ENCODE measurements at regions not wholly inside any gene's neighbourhood (a gene's known extent, or its start where the extent isn't known, plus 50 kb on each side); places are given as distances from the start of the nearest gene placed in this dataset.

DNA sequence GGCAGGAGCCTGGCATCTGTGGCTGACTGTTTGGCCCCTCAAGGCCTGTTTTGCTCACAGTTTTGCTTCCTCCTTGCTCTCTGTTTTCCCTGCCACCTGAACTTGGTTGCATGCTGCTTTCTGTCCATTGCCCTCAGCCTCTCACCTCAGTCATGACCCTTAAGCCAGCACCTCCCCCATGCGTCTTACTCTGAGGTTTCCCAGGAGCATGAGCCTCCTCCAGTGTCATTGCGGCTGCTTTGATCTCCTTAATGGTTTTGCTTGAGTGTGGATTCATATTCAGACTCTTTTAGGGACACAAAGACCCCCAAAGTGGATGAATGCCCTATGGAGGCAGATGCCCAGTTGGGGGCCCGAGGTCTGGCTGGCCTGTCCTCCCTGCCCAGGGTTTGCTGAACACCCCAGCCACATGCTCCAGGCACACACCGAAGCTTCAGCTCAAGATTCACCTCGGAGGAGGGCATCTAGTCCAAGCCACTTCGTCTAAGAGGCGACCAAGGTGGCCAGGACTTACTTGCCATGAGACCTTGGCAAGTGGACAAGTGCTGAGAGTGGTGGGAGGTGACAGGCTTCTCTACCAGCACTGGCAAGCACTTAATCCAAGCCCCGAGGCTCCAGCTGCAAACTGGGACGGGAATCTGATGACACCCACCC, 95.4 kb upstream of the DIO3 start:
- no peaks in the 10 kb centered on the region for H3K4me1 ChIP-seq (ENCODE audit: control insufficient read depth, insufficient read depth, low read length)
- no peak overlapping the region for H3K27ac ChIP-seq (ENCODE audit: low read length)
- no peaks in the 10 kb centered on the region for H3K9me3 ChIP-seq (ENCODE audit: control insufficient read depth, insufficient read depth, low read depth, low read length)
- H3K27me3 ChIP-seq (ENCODE audit: control insufficient read depth, insufficient read depth, low read length) = no peaks in the 10 kb centered on the region
- TF ChIP-seq TCF7L2 (IDR thresholded peaks at IDR 0.05; ENCODE audit: low read depth, low read length) (no peak), POLR2AphosphoS5 (IDR thresholded peaks at IDR 0.05; ENCODE audit: low read depth, low read length) (no peak), SIN3A (IDR thresholded peaks at IDR 0.05; ENCODE audit: borderline replicate concordance, insufficient read depth, low read depth, low read length) (no peak), REST (IDR thresholded peaks at IDR 0.05; ENCODE audit: insufficient read depth in 1 of 2, low read depth in 2 of 2, low read length in 1 of 2) (no peak)
- TF ChIP-seq, protein P1, sequence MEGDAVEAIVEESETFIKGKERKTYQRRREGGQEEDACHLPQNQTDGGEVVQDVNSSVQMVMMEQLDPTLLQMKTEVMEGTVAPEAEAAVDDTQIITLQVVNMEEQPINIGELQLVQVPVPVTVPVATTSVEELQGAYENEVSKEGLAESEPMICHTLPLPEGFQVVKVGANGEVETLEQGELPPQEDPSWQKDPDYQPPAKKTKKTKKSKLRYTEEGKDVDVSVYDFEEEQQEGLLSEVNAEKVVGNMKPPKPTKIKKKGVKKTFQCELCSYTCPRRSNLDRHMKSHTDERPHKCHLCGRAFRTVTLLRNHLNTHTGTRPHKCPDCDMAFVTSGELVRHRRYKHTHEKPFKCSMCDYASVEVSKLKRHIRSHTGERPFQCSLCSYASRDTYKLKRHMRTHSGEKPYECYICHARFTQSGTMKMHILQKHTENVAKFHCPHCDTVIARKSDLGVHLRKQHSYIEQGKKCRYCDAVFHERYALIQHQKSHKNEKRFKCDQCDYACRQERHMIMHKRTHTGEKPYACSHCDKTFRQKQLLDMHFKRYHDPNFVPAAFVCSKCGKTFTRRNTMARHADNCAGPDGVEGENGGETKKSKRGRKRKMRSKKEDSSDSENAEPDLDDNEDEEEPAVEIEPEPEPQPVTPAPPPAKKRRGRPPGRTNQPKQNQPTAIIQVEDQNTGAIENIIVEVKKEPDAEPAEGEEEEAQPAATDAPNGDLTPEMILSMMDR (IDR thresholded peaks at IDR 0.05) = no peak
- in situ Hi-C loops (cut with HindIII; ENCODE audit: low pct_unique_long_range_greater_than_20kb, low sequenced_read_pairs) (no loop called here), intact Hi-C loops (cut with micrococcal nuclease; ENCODE audit: unreplicated experiment) (no loop called here)
- no peaks in the 10 kb centered on the region for H3K36me3 ChIP-seq (ENCODE audit: control insufficient read depth, insufficient read depth, low read length)
- no peak overlapping the region for H3K4me3 ChIP-seq (ENCODE audit: low read depth in 2 of 2, low read length in 2 of 2)
- ATAC-seq (no peak), DNase-seq (ENCODE audit: low read depth, low spot score) (no peak)
- CTCF ChIA-PET = no interaction called here
- POLR2A ChIA-PET = no interaction called here
- BruUV-seq (replicated peaks) = no TSS peak

DNA sequence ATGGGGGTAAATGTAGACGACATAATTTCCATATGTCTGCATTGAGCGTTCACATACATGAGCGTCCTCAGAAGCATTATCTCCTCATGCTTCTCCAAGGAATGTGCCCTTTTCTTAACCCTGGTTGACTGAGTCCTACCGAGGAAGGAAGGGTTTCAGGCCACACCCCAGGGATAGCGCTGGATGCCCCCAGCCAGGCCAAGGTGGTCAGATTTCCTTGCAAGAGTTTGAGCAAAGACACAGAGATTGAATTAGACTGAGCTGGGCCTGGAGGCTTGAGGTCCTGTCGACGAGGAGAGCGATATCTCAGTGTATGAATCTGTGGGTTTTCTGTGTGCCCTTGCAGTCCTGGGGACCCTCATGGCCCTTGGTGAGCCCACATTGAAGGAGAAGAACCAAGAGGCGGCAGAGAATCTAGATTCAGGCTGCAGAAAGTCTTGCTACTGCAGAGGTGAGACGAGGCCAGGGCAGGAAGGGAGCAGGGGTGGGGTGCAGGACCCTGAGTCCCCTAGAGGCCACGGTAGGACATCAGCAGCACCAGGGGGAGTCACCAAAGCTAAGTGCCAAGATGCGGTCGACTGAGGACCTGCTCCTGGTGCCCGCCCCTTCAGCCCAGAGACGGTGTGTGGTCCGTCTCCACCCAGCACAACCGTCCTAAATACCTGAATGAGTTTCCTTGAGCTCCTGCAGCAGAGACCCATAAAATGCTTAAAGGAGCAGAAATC, 94.7 kb upstream of the DIO3 start:
- CTCF ChIA-PET = no interaction called here
- in situ Hi-C loops (cut with HindIII; ENCODE audit: low pct_unique_long_range_greater_than_20kb, low sequenced_read_pairs) = no loop called here
- intact Hi-C loops (cut with micrococcal nuclease; ENCODE audit: unreplicated experiment) = no loop called here

More for the DNA sequence above, 94.7 kb upstream of the DIO3 start:
- no peaks in the 10 kb centered on the region for H3K9me3 ChIP-seq (ENCODE audit: control insufficient read depth, insufficient read depth, low read depth, low read length)
- no peaks in the 10 kb centered on the region for H3K4me1 ChIP-seq (ENCODE audit: control insufficient read depth, insufficient read depth, low read length)
- no peaks in the 10 kb centered on the region for H3K27me3 ChIP-seq (ENCODE audit: control insufficient read depth, insufficient read depth, low read length)
- BruUV-seq (replicated peaks) = no TSS peak
- TF ChIP-seq TCF7L2 (IDR thresholded peaks at IDR 0.05; ENCODE audit: low read depth, low read length) (no peak), POLR2AphosphoS5 (IDR thresholded peaks at IDR 0.05; ENCODE audit: low read depth, low read length) (no peak), REST (IDR thresholded peaks at IDR 0.05; ENCODE audit: insufficient read depth in 1 of 2, low read depth in 2 of 2, low read length in 1 of 2) (no peak), SIN3A (IDR thresholded peaks at IDR 0.05; ENCODE audit: borderline replicate concordance, insufficient read depth, low read depth, low read length) (no peak)
- TF ChIP-seq, protein P1 (IDR thresholded peaks at IDR 0.05) = no peak
- ATAC-seq = no peak
- POLR2A ChIA-PET = no interaction called here
- DNase-seq (ENCODE audit: low read depth, low spot score) = no peak
- H3K36me3 ChIP-seq (ENCODE audit: control insufficient read depth, insufficient read depth, low read length) = no peaks in the 10 kb centered on the region
- no peak overlapping the region for H3K4me3 ChIP-seq (ENCODE audit: low read depth in 2 of 2, low read length in 2 of 2)
- H3K27ac ChIP-seq (ENCODE audit: low read length) = no peak overlapping the region

Data from Panc1 (cell line).